Neural cell (in vitro differentiated cells): ENCODE measurements at regions not wholly inside any gene's neighbourhood (a gene's known extent, or its start where the extent isn't known, plus 50 kb on each side); places are given as distances from the start of the nearest gene placed in this dataset.
A peak's percentile ranks its signal among the peaks of the same experiment; 100 is the strongest.

Source experiments
- H2AFZ ChIP-seq: fragments of 200-600, 300-800 bp; sonication (generic), shearing (Covaris generic); 2 replicates; pipeline ENCODE4 v1.6.0; 2014; ENCODE audit warnings: low read depth, mild to moderate bottlenecking, antibody characterized with exemption, low read length, moderate library complexity
- H3F3A ChIP-seq: fragments of 200-600 bp; shearing (Covaris generic); 2 replicates; pipeline ENCODE4 v1.6.1; 2016; ENCODE audit warnings: mild to moderate bottlenecking, moderate library complexity, mixed read lengths, antibody characterized with exemption, low read length; ENCODE audit not compliant: insufficient read depth, poor library complexity, severe bottlenecking
- H3K27ac ChIP-seq: fragments of 200-600, 300-800 bp; sonication (generic), shearing (Covaris generic); 2 replicates; pipeline ENCODE4 v1.5.1; 2014; ENCODE audit warnings: mild to moderate bottlenecking, low read length, moderate library complexity
- H3K27me3 ChIP-seq: fragments of 300-800, 200-600 bp; sonication (generic), shearing (Covaris generic); 2 replicates; pipeline ENCODE4 v1.6.0; 2014; ENCODE audit warnings: mild to moderate bottlenecking, low read depth, low read length, moderate library complexity; ENCODE audit not compliant: insufficient read depth
- H3K36me3 ChIP-seq: fragments of 300-800, 200-600 bp; sonication (generic), shearing (Covaris generic); 2 replicates; pipeline ENCODE4 v1.5.1; 2014; ENCODE audit warnings: mild to moderate bottlenecking, antibody characterized with exemption, low read length, moderate library complexity; ENCODE audit not compliant: insufficient read depth
- H3K4me2 ChIP-seq: fragments of 300-800, 200-600 bp; sonication (generic), shearing (Covaris generic); 2 replicates; pipeline ENCODE4 v1.6.0; 2014; ENCODE audit warnings: mild to moderate bottlenecking, low read length
- H3K4me3 ChIP-seq: fragments of 300-800, 200-600 bp; sonication (generic), shearing (Covaris generic); 2 replicates; pipeline ENCODE4 v1.5.1; 2014; ENCODE audit warnings: mild to moderate bottlenecking, low read length, moderate library complexity
- H3K79me2 ChIP-seq: fragments of 200-600 bp; shearing (Covaris generic); replicated peaks from 2 replicates; pipeline ENCODE4 v1.6.0; 2014; ENCODE audit warnings: mild to moderate bottlenecking, low read length, moderate library complexity; ENCODE audit not compliant: insufficient read depth
- H3K9ac ChIP-seq: fragments of 300-800, 200-600 bp; sonication (generic), shearing (Covaris generic); 2 replicates; pipeline ENCODE4 v1.6.1; 2016; ENCODE audit warnings: mild to moderate bottlenecking, low read length, mixed read lengths
- H3K9me2 ChIP-seq: fragments of 200-600 bp; shearing (Covaris generic); 2 replicates; pipeline ENCODE4 v1.6.1; 2016; ENCODE audit warnings: mild to moderate bottlenecking, low read length, mixed read lengths; ENCODE audit not compliant: insufficient read depth
- H3K9me3 ChIP-seq: fragments of 200-600, 300-800 bp; sonication (generic), shearing (Covaris generic); 2 replicates; pipeline ENCODE4 v1.6.1; 2016; ENCODE audit warnings: mild to moderate bottlenecking, mixed run types, low read length, moderate library complexity, mixed read lengths
- H4K20me1 ChIP-seq: fragments of 200-600 bp; shearing (Covaris generic); 2 replicates; pipeline ENCODE4 v1.6.1; 2016; ENCODE audit warnings: mild to moderate bottlenecking, mixed run types; ENCODE audit not compliant: insufficient read depth
- EP300 ChIP-seq: fragments of 450-650 bp; conservative IDR thresholded peaks from 2 replicates; pipeline ENCODE4 v1.6.1; 2014; ENCODE audit warnings: antibody characterized with exemption, mild to moderate bottlenecking, moderate library complexity; ENCODE audit not compliant: poor library complexity, severe bottlenecking
- EZH2 ChIP-seq: fragments of 200-600, 300-800 bp; shearing (Covaris generic), sonication (generic); IDR thresholded peaks from 2 replicates; pipeline ENCODE4 v1.6.1; 2014; ENCODE audit warnings: antibody characterized with exemption, low read length, borderline replicate concordance, mild to moderate bottlenecking; ENCODE audit not compliant: insufficient read depth, poor library complexity, severe bottlenecking
- MXI1 ChIP-seq: fragments of 450-650 bp; conservative IDR thresholded peaks from 2 replicates; pipeline ENCODE4 v1.6.1; 2014; ENCODE audit warnings: antibody characterized with exemption, mild to moderate bottlenecking; ENCODE audit not compliant: poor library complexity, severe bottlenecking
- POLR2AphosphoS5 ChIP-seq: IDR thresholded peaks from 2 replicates; pipeline ENCODE4 v1.6.1; 2012
- RAD21 ChIP-seq: fragments of 450-650 bp; conservative IDR thresholded peaks from 2 replicates; pipeline ENCODE4 v1.6.1; 2014; ENCODE audit warnings: antibody characterized with exemption, mild to moderate bottlenecking, moderate library complexity
- SMC3 ChIP-seq: fragments of 450-650 bp; conservative IDR thresholded peaks from 2 replicates; pipeline ENCODE4 v1.6.1; 2014; ENCODE audit warnings: antibody characterized with exemption, mild to moderate bottlenecking, moderate library complexity; ENCODE audit not compliant: poor library complexity
- TAF1 ChIP-seq: IDR thresholded peaks from 2 replicates; pipeline ENCODE4 v1.6.1; 2012; ENCODE audit warnings: low read depth
- TF ChIP-seq, protein P1 (sequence below): fragments of 450-650 bp; IDR thresholded peaks from 2 replicates; pipeline ENCODE4 v1.5.1; 2014; ENCODE audit warnings: antibody characterized with exemption, mild to moderate bottlenecking, moderate library complexity; ENCODE audit not compliant: poor library complexity, severe bottlenecking
- TF ChIP-seq, protein P2 (sequence below): IDR thresholded peaks from 2 replicates; pipeline ENCODE4 v1.6.1; 2012; ENCODE audit warnings: borderline replicate concordance

DNA sequence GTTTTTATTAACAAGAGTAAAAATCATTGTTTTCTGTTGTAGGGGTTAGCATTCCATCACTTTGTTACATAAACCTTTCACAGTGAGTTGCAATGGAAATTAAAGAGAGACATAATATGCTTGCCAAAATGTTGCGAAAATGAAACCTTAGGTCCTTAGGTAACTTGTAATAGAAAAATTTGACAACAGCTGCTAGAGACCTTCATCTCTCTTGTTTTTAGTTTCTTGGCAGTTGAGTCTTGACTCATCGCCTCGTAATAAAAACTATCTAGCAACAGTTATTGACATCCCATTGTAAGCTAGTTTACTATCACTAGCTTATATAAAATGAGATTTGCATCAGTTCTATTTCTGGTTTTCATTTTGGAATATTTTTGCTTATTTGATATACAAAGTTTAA is 179.0 kb upstream of the MMS22L start:
- peak overlapping the region; percentile 11 for H3K4me3 ChIP-seq
- H3K9ac ChIP-seq: no peak overlapping the region
- no peaks in the 10 kb centered on the region for H4K20me1 ChIP-seq
- H3K9me3 ChIP-seq: no peaks in the 10 kb centered on the region
- peaks cover 7% of the 10 kb centered on the region for H3F3A ChIP-seq
- no peaks in the 10 kb centered on the region for H3K9me2 ChIP-seq
- no peaks in the 10 kb centered on the region for H3K36me3 ChIP-seq
- H3K27me3 ChIP-seq: no peaks in the 10 kb centered on the region
- TF ChIP-seq, protein P1, sequence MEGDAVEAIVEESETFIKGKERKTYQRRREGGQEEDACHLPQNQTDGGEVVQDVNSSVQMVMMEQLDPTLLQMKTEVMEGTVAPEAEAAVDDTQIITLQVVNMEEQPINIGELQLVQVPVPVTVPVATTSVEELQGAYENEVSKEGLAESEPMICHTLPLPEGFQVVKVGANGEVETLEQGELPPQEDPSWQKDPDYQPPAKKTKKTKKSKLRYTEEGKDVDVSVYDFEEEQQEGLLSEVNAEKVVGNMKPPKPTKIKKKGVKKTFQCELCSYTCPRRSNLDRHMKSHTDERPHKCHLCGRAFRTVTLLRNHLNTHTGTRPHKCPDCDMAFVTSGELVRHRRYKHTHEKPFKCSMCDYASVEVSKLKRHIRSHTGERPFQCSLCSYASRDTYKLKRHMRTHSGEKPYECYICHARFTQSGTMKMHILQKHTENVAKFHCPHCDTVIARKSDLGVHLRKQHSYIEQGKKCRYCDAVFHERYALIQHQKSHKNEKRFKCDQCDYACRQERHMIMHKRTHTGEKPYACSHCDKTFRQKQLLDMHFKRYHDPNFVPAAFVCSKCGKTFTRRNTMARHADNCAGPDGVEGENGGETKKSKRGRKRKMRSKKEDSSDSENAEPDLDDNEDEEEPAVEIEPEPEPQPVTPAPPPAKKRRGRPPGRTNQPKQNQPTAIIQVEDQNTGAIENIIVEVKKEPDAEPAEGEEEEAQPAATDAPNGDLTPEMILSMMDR: no peak
- TF ChIP-seq POLR2AphosphoS5: no peak
- no peak for TF ChIP-seq RAD21
- no peak for TF ChIP-seq EP300
- TF ChIP-seq, protein P2, sequence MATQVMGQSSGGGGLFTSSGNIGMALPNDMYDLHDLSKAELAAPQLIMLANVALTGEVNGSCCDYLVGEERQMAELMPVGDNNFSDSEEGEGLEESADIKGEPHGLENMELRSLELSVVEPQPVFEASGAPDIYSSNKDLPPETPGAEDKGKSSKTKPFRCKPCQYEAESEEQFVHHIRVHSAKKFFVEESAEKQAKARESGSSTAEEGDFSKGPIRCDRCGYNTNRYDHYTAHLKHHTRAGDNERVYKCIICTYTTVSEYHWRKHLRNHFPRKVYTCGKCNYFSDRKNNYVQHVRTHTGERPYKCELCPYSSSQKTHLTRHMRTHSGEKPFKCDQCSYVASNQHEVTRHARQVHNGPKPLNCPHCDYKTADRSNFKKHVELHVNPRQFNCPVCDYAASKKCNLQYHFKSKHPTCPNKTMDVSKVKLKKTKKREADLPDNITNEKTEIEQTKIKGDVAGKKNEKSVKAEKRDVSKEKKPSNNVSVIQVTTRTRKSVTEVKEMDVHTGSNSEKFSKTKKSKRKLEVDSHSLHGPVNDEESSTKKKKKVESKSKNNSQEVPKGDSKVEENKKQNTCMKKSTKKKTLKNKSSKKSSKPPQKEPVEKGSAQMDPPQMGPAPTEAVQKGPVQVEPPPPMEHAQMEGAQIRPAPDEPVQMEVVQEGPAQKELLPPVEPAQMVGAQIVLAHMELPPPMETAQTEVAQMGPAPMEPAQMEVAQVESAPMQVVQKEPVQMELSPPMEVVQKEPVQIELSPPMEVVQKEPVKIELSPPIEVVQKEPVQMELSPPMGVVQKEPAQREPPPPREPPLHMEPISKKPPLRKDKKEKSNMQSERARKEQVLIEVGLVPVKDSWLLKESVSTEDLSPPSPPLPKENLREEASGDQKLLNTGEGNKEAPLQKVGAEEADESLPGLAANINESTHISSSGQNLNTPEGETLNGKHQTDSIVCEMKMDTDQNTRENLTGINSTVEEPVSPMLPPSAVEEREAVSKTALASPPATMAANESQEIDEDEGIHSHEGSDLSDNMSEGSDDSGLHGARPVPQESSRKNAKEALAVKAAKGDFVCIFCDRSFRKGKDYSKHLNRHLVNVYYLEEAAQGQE: no peak
- TF ChIP-seq MXI1: no peak
- TF ChIP-seq SMC3: no peak
- TF ChIP-seq EZH2: no peak
- TF ChIP-seq TAF1: no peak
- peak overlapping the region; percentile 37 for H3K4me2 ChIP-seq
- H2AFZ ChIP-seq: no peak overlapping the region
- H3K27ac ChIP-seq: peak overlapping the region; percentile 12
- no peaks in the 10 kb centered on the region for H3K79me2 ChIP-seq

GRCh38 chr6:97462938-97463598 is 180.1 kb upstream of the MMS22L start:
- Histone ChIP-seq H3K79me2 (no peaks in the 10 kb centered on the region), H3F3A (peaks cover 7% of the 10 kb centered on the region), H2AFZ (no peak overlapping the region), H3K27me3 (no peaks in the 10 kb centered on the region), H3K4me3 (no peak overlapping the region), H3K9ac (no peak overlapping the region), H3K4me2 (no peak overlapping the region), H3K9me2 (no peaks in the 10 kb centered on the region), H4K20me1 (no peaks in the 10 kb centered on the region), H3K27ac (no peak overlapping the region), H3K9me3 (no peaks in the 10 kb centered on the region), H3K36me3 (no peaks in the 10 kb centered on the region)
- peak; percentile 87 for TF ChIP-seq POLR2AphosphoS5
- no peak for TF ChIP-seq MXI1
